ENCODE measurements at regions not wholly inside any gene's neighbourhood (a gene's known extent, or its start where the extent isn't known, plus 50 kb on each side); places are given as distances from the start of the nearest gene placed in this dataset.

DNA sequence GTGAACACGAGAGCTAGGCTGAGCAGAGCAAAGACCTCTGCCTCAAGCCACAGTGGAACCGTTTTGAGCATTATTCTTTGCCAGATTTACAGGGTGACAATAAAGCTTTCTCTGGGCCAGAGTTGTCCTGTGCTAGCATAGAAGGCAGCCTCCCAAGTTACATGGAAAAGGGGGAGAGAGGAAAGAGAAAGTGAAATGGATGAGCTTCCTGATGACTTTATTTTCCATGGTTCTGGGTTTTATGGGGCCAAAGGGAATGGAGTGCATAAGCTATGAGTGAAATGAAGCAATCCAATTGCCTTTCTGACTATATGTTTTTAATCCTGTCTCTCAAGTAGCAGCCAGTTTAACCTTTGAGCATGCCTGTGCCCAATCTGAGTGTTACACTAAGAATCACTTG lies 428.4 kb downstream of the COG6 start:
- no peak for DNase-seq

DNA sequence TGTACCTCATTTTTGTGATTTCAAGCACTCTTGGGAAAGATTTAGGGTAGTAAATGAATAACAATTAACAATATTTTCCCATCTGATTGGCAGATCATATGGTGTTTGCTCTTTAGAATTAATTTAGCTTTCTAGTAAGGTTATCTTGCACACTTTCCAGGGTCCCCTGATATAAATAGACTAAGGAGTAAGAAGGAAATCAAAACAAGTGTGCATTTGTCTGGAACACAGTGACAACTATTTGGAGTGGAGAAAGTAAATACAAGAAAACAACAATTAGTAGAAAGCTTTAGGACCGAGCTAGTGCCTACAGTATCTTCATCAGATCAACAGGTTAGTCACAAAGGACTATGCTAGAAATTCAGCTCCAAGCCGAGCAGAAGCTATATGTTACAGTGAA lies 429.5 kb downstream of the COG6 start:
- DNase-seq: no peak

DNA sequence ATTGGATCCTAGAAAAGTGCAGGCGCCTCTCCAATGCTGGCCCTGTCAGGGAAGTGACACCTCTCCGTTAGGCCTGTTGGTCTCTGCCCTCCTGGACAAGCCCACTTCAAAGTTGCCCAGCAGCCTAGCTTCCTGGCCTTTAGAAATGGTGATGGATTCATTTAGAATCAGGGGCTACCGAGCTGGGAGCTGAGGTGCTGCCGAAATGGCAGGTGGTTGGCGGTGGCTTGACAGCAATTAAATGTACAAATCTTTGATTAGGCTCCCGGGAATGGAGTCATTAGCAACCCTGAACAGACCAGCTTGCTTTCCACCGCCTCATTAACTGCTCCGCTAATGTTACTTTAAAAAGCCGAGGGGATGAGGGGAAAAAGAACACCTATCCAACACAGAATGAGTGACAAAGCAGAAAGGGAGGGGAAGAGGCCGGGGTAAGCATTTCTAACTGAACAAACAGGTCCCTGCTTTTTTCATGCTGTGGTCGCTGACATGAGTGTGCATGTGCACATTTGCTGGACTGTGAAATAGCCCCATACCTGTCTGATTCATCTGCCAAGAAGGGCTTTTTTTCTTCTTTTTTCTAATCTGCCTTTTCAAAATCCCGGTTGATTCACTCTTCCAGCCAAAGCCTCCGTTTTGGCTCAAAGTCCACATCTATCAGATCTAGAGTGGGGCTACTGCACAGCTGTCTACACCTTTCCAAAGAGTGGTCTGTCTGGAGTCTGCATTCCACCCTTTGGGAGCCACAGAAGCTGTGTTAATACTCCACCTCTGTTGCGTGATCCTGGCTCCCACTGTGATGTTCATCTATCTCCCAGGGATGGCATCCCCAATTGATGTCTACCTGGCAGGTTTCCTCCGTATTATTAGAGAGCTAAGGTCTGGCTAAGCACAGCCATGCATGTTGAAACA lies 431.9 kb downstream of the COG6 start:
- DNase-seq: no peak

DNA sequence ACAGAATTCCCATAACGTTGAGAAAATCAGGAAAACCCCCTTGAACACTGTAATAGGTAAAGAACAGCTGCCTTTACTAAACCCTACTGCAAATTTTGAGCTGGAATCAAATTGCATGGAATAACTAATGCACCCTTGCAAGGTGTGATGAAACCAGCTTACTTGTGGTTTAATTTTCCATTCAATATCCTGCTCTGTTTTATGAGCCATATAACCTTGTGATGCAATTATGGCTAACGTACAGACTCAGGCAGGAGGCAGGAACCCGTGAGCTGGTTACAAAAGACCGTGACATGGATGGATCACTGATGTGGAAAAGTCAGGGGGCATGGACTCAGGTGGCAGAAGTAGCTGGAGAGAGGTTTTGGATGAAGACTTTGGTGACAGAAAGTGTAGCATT lies 438.6 kb downstream of the COG6 start:
- DNase-seq: no peak

DNA sequence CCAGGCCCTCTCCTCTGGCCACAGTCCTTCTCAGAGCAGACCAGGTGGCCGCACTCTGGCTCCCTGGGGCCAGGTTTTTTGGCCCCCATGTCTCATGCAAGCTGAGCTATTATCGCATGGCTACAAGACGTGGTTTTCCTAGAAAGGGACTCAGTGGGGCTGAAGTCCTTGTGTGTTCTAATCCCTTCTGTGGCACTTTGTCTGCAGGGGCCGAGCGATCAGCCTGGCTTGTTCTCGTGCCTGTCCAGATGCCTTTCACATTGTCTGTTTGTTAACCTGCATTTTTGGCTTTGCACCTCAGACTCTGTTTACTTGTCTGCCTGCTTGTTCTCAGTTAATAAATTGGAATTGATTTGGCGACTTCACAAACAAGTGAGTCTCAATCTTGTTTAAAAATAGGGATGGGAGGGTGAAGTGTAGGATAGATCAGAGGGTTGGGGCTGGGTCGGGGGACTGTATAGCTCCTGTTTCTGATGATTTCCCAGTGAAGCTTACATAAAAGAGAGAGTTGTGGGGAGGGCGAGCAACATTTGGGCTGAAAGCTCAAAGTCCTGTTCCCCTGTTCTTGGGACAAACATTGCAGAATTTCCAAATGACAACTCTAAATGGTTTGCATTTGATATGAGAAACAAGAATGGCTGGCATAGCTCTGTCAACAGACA lies 440.4 kb downstream of the COG6 start:
- no peak for DNase-seq

DNA sequence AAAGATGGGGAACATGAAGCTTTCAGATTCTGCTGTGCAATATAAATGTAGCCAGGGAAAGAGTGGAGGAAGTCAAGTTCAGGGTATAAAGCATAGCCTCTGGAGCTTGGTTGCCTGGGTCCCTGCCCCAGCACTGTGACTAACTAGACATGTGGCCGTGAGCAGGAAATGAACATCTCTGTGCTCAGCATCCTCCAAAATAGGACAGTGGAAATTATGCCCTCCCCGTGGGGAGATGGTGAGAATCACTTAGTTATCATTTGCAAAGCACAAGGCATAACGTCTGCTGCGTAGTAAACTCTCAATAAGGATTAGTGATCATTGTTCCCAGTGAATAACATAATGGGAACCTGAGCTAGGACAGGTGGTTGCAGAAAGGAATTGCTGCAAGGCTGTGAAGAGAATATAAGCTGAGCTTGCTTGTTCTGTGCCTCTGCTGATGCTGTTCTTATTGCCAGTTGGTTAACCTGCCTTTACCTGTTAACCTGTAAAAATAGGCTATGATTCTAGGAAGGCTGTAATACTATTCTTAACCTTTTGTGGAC lies 441.0 kb downstream of the COG6 start:
- peak; percentile 29 for DNase-seq

DNA sequence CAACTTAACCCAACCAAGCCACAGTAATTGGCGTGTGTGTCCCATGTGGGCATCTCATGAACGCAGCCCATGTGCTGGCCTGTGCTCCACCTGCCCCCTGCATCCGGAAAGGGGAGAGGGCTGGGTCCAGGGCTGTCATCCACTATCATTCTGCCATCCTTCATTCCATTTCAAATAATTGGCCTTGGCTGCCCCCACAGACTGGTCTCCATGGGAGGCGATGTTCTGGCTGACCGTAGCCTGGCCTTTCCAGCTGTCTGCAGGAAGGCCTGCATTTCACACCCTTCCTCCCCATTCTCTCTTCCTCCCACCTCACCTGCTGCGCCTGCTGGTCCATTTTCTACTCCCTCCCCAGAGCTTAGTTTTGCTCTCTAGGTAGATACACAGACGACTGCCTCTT lies 442.8 kb downstream of the COG6 start:
- no peak for DNase-seq

DNA sequence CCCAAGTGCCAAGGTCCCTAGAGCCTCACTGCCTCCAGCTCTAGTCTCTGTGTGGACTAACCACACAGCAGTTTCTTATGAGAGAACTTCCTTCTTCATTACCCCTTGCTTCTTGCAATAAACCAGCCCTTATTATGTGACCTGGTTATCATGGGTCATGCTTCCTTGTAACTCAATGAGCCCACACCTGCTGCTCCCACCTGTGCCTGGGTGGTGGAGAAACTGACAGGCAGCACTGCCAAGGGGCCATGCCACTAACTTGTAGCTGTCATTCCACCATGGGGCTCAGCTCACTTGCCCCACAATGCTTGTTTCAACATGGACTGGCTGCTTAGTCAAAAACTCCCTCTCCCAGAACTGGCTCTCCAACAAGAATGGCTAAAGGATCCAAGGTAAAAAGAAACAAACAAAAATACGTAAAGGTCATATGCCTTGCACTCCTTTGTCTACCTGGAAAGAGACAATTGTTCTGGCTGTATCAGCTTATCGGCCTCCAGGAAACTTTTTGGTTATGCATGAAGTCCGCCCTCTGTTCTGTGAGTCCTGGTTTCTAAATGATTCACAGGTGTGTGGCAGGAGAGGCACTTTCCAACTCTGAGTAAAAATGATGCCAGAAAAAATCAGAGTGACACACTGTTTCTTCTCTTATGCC lies 446.4 kb downstream of the COG6 start:
- DNase-seq: no peak

DNA sequence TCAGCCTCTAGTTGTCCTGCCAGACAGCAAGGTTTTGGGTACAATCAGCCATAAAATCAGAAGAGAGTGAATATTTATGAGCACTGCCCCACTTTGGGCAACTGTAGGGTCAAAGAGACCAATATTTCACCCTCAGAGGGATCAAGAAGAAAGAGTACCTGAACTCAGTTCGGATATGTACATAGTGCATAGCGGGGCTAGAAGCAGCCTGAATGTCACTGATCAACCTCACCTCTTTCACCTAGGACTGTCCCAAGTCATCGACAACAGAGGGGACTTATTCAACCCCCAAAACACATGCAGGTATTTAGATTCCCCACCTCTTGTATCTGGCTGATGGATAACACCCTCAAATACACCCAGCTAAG lies 446.9 kb downstream of the COG6 start:
- DNase-seq: no peak

DNA sequence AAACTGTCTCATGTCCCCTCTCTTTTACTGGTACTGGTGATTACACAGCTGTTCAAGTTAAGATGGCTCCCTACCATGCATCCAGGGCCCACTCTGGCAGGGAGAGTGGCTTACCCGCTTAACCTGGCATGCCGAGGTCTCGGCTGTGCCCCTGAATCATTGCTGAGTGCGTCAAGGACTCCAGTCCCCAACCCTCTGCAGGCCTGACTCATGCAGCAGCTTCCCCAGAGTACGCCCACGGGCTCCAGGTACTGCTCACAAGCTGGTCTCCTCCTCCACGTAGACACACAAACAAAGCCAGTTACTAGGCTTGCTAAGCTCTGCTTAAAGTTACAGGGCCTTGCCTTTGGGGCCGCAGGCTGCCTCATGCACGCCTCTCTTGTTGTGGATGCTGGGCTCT lies 447.4 kb downstream of the COG6 start:
- DNase-seq: peak; percentile 58

DNA sequence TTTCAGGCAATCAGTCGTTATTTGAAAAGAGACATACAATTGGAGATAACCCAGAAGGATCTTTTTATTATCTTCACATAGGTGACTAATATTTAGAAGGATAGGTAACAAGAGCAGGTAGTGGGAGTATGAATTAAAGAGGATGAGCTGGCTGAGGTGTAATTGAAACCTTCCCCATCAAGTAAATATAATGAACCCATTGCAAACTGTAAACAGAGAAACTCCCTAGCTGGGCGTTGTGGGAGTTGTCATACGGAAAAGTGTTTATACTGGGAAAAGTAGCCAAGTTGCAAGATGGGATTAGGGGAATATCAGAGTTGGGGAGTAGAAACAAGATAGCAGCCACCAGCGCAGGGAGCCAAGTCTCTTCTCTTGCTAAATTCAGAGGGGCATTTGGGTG lies 448.4 kb downstream of the COG6 start:
- no peak for DNase-seq

DNA sequence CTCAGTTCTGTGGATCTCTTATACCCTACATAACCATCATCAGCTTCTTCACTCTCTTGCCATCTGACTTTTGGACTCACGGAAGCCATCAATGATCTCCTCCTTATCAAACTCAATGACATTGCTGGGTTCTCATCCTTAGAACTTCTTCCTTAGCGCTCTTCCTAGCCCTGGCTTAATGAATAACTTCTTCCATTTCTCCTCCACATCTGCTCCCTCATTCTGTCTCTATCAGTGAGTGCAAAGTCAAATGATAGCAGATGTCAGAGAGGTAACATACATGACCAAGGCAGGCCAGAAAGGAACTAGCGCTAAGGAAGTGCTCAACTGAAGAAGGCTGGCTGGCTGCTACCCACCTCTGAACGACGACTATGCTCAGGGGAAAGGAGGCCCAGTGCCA lies 449.8 kb downstream of the COG6 start:
- DNase-seq: no peak

DNA sequence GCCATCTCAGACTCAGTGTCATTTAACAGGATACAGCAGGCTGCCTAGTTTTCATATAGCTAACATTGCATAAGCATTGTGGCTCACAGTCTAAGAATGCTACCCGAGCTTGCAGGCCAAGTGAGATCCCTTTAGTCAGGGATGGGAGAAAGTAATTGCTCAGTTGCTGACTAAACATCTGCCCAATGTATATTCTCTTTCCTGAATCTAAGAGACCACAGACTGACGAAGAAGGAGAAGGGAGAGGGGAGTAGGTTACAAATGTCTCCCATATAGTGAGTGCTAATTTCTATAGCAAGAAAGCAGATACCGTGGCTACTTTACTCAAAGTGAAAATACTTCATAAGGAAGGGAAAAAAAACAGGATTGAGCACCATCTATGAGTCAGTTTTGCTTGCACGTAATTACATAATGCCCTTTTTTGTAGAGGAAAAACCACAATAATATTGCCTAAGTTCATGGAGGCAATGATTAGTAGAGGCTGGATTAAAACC lies 453.9 kb downstream of the COG6 start:
- DNase-seq: no peak

DNA sequence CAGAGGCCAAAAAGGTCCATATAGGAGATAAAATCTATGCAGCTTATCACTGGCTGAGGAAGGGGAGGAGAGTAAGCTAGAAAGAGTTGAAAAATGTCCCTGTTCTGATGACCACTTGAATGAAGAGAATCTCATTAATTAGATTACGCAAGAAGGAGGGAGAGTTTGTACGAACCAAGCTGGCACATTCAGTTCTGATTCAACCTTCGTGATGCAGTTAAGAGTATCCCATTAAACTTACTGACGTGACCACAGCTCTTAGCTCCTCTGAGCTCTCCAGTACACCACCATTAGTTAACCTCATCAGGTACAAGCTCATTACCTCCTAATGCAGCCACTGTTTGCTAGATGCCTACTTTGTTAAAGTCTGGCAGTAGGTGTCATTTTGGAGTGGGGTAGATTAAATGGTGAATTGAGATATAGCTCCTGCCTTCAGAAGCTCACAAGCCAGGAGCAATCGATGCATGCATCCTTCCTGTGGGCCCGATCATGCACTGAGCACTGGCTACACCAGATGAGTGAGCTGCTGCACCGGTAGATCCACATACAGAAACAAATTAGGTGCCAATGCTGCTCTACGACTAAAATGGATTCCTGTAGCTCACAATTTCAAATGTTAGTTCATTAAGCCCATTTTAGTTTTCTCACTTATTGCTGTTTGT lies 458.3 kb downstream of the COG6 start:
- DNase-seq: no peak

DNA sequence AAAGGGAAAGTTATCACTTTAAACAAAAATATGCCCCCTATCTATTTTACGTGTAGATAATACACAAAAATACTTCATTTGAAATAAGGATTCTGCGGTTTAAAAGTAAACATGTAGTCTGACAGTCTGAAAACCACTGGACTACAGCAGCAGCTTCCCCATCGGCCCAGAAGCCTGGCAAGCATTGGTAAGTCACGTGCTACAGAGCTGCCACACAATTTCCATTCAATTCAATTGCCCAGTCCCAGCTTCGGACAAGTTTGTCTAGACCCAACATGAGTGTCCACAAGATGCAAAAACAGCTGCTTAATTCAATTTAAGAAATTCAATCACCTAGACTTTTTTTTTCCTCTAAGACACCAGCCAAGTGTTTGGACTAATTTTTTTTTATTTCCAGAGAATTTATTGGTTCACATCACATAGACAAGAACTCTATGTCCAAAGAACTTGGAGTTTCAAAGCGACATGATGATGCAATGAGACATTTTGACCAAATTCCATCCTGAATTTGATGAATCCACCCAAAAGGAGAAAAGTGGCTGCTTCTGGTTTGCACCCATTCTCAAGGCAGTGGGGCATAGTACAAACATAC lies 458.9 kb downstream of the COG6 start:
- no peak for DNase-seq

DNA sequence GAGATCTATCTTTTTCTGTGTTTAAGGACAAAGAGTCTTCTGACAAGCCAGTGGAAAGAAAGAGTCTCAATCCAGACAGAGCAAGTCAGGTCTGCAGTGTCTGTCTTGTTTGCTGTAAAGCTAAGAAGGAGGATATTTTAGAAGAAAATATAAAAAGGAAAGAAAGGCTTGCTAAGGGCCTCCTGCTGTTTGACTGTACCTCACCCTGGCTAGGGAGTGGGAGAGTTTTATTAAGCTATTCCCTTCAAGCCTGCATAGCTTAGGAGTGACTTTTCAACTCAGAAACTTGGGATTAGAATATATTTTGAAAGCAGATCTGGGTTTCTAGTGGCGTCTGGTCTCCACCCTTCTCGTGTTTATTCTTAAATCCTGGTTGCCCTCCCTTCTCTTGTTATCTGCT lies 460.0 kb downstream of the COG6 start:
- no peak for DNase-seq

DNA sequence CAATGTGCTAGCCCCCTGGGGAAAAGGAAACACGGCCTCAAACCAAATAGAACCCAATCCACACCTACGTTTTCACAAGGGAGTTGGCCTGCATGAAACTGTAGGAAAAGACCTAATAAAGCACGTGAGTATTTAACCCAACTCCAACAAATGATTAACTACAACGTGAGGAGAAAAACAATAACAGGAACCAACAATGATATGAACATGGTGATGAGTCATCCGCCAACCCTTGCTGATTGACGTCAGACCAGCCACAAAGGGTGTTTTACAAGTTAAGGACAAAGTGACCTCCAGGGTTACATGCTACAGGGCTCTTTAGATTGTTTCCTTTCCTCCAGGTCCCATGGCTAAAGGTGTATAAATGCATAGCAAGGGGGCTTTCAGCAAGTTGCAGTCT lies 460.5 kb downstream of the COG6 start:
- DNase-seq: peak; percentile 64

DNA sequence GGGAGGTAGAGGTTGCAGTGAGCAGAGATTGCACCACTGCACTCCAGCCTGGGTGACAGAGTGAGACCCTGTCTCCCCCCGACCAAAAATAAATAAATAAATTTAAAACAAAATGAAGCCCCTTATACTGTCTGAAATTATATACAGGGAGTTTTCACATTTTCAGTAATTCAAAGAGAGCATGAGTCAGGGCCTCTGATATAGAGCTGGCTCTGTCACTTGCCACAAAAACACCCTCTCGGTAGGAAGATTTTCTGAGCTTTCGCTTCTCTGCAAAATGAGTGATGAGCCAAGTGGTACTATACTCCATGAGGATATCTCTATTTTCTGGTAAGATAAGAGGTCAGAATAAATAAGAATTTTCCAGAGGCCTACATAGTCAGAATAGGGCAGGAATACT lies 462.9 kb downstream of the COG6 start:
- DNase-seq: no peak

DNA sequence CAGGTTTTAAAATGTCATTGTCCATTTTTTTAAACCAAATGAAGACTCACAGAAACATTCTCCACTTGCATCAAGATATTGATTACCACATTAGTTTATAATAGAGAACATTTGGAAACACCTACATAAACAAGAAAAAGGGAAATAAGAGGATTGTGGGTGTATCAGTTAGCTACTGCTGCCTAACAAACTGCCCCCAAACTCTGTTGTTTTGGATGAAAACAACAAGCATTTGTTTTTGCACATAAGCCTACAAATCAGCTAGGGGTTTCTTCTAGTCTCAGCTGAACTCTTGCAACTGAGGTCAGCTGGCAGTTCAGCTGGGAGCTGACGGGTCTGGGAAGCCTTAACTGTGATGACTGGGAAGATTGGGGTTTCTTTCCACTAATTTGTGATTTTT lies 464.4 kb downstream of the COG6 start:
- no peak for DNase-seq

DNA sequence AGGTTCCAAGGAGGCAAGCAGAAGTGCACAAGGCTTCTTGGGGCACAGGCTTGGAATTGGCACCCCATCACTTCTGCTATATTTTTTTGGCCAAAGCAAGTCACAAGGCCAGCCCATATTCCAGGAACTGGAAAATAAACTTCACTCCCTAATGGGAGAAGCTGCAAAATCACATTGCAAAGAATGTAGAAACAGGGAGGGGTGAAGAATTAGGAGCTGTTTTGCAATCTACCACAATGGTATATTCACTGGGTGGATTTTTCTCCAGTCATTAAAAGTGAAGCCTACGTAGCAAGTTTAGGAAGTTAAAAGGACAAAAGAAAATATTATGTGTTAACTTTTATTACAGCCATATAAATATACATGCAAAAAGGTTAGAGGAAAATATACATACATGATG lies 464.8 kb downstream of the COG6 start:
- DNase-seq: no peak

DNA sequence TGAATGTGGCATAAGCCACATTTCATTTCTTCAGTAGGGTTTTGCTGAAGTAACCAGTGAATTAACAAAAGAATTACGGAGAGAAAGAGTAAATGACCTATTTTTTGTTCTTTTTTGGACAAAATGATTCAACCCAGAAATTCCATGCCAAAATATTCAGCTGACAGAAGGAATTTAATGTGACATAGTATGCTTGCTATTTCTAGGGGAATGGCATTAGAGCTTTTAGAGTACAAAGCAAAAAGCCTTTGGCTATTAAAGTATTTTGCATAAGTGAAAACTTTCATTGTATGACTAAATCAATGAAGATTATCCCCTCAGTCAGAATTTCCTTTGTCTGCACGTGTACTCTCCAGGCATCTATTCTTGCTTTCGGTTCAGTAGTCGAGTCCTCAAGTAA lies 465.3 kb downstream of the COG6 start:
- DNase-seq: no peak

DNA sequence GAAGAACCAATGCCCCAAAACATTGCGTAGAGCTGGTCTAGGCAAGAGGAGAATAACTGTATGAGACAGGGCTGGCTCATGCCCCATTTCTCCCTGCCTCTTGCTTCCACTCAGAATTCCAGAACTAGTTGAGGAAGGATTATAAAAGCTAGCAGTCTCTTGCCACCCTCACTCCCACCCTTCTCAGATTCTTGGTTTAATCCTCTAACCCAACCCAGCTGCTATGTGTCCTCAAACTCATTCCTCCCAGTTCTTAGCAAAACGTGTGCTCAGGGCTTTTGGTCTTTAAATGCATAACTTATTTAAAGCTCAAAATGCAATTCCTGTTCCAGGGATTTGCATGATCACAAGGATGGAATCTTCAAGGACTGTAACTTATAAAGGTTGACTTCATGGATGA lies 466.3 kb downstream of the COG6 start:
- no peak for DNase-seq

All from CD4-positive, alpha-beta T cell treated with Interleukin-4 for 4 hours (primary cell).